HPDE6-E6E7 (cell line): ENCODE measurements at regions not wholly inside any gene's neighbourhood (a gene's known extent, or its start where the extent isn't known, plus 50 kb on each side); places are given as distances from the start of the nearest gene placed in this dataset.

Experiments used
- DNase-seq: peaks from one replicate; pipeline ENCODE4 v3.0.0; 2011; ENCODE audit warnings: missing footprints; ENCODE audit errors: extremely low spot score

DNA sequence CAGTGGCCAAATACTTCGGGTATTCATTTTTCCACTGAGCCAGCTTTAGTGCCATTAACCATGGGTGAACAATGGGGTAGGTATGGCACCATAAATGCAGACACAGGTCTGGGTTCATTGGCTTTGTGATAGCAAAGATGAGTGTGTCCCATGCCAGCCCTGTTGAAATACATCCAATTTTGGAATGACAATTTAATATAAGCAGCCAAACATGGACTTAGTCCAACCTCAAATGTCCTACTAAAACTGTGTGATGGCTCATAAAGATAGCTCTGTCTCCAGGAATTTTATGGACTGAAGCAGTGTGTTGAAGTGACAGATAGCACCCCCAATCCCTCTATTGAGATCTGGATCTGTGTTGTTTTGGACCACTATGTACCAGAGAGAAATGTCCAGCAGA, 514.9 kb downstream of the RASEF start:
- DNase-seq, result no peak

DNA sequence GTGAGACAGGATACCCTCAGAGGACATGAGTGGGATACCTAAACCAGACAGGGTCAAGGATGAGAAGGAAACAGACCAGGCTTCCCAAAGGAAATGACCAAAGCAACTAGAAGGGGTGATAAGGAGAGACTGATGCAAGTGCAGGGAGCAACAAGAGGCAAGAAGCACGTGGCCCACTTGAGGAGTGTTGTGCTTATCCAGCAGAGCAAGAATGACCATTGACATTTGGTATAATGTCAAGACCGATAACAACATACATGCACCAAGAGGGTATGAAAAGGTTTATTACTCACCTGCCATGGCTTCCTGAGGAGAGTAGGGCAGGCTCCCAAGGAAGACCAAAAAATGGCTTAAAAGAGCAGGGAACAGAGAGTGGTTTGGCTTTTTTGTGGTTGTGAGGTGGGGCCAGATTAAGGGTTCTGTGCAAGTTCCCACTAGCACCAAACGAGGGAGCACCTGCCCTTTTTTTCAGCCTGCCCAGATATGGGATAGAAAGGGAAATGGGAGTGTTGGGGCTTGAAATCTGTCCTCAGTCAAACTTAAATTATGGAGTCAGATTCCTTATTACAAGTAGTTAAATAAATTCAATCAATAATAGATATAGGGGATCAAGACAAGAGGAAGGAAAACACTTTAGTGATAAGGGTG, 513.6 kb downstream of the RASEF start:
- DNase-seq, result no peak

GRCh38 chr9:82552784-82553183, 510.2 kb downstream of the RASEF start:
- DNase-seq, result no peak

DNA sequence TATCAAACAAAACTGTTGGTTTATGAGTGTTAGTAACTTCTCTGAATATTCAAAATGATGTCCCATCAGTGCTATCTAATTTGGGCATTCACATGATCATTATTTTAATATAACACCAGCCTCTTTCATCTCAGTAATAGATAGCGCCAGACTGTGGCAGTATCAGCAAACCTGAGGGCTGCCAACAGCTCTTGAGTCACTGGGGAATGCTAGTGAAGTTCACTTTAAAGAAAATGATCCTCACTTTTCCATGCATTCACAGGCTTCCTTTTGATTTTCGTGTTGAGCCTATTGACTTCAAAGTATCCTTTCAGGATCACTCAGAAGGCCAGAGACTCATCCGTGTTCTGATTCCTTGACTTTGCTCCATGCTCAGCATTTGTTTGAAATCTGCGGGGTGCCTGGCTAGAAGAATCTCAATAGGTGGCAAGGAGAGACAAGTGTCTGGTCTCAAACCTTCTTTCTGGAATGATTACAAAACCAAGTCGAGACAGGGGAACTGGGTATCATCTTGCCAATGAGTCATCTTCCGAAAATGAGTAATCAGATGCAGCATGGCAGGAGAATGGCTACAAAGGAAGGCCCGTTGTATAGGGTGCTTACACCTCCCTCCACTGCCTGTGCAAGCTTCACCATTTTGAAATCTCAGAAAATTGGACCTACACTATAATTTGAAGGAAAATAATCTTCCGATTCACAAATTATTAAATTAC, 509.1 kb downstream of the RASEF start:
- peak; percentile 54 for DNase-seq

GRCh38 chr9:82554381-82554780, 508.6 kb downstream of the RASEF start:
- DNase-seq, result no peak

DNA sequence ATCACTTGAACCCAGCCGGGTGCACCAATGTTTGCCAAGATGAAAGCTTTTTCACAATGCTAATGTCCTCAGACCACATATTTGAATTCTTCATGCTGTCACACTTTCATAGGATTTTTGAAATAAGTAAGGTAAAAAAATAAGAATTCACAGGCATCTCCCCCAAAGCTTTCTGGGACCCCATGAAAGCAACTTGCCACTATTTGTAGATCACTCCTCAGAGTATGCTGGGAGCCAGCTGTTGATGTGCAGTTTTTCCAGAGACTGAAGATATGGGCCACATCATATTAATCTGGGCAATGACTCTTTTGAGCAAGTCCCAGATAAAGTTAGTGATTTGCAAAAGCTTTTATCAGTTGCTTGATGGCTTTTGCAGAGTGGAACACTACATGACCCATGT, 507.9 kb downstream of the RASEF start:
- DNase-seq, result no peak

DNA sequence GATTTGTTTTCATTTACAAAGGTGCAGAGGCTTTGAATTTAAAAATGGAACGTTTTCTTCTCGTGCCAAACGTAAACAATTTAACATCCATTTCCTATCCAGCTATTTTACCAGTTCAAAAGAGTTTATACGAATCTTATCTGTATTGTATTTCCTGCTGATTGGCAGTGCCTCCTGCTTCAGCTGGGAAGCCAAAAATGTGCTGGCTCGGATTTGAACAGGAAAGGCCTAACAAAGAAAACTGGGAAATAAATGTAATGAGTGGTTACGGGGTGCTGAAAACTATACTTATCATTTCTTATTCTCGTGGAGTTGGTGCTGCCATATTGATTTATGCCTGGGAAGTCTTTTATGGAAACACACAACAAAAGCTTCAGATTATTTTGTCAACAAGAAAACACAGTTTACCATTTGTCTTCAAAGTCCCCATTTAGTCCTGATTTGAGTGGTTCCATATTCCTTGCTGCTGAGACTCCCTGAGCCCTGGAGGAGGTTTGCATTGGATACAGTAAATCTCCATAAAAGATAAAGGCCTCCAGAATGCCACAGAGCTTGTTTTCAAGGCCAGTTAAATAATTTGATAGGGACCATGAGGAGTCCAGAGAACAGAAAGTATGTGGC, 507.4 kb downstream of the RASEF start:
- DNase-seq, result no peak

- DNase-seq, result no peak
Measured at GRCh38 chr9:82558346-82558745, 504.6 kb downstream of the RASEF start.

GRCh38 chr9:82558855-82559630, 503.9 kb downstream of the RASEF start:
- no peak for DNase-seq

GRCh38 chr9:82560036-82560435, 502.9 kb downstream of the RASEF start:
- DNase-seq, result no peak

DNA sequence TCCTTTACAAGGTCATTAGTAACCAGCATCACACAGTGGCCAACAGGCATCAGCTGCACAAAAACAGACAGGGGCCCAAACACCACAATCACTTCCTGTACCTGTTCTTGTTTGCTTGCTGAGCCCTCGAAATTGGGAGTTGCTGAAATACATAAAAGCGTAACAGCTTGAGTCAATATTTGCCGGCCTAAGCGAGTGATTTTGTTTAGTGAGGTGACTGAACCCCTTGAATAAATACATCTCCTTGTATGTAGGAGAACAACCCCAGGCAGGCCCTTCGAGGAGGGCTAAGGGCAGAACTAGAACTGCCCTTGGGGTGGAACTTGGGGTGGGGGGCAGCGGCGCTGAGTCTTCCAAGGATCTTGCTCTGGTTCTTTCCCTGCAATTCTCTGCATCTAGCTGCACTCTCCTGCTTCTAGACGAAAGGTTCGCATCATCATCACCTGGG, 502.5 kb downstream of the RASEF start:
- no peak for DNase-seq

DNA sequence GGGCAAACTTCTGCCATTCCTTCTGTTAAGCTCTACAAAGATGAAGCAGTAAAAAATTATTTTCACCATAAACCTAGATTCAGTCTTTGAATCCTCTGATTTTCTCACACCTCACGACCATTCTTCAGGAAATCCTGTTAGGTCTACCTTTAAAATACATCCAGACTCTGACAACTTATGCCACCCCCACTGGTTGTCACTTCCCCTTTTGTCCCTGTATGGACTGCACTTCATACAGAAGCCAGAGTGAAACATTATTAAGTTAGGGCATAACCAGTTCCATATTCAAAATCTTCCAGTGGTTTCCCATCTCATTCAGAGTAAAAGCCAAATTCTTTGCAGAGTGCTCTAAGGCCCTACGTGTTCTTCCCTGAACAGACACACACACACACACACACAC, 499.8 kb downstream of the RASEF start:
- no peak for DNase-seq

DNA sequence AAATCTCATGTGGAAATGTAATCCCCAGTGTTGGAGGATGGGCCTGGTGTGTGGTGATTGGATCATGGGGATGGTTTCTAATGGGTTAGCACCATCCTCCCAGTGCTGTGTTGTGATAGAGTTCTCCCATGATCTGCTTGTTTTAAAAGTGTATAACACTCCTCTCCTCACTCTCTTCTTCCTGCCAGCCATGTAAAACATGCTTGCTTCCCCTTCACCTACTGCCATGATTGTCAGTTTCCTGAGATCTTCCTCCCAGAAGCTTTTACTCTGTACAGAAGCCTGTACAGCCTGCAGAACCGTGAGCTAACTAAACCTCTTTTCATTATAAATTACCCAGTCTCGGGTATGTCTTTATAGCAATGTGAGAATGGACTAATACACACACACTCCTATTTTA, 499.1 kb downstream of the RASEF start:
- DNase-seq, result no peak

DNA sequence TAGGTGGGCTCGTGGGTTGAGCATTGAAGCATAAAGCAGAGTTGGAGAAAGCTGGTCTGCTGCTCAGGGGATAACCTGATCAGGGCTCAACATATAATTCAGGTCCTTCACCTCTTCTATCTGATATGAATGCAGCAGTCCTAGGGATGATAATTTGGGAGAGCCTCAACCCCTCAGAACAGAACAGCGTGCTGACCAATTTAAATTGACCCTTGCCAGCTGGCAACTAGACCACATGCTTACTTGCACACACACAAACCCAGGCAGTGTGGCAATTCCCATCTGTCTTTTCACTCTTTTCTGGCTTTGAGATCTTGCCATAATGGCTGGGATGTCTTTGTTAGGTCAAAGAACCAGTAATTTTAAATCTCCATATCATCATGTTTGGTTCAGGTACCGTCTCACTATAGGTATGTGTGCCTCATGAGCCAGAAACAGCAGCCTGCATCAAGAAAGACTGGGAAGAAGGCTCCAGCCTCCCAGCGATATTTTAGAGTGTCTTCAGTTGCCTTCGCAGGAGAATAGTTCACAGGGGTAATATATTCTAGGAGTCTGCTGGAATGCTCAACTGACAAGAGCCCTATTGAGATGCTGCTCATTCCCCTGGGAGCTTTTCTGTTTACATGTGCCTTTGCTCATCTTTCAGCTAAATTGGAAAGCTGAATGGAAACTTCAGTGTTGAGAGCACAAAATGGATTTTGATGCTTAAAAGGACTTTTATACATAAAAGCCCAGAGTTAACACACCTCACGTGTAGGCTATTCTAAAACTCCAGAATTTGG, 497.6 kb downstream of the RASEF start:
- DNase-seq, result no peak

DNA sequence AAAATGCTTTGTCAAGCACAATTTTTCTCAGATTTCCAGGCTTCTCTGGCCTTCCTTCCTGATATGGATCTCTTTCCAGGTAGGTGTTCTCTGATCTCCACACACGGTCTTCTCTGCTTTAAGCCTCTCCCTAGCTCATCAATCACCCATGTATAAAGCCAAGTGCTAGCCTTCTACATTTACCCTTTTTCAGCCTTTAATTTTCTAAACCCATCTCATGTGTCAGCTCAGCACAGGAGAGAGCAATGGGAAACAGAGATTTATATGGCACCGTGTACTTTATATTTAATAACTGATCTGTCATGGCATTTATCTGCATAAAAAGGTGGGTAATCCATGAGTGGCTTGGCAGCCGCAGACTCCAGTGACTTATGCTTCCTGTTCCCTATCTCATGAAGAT, 495.0 kb downstream of the RASEF start:
- DNase-seq, result no peak

DNA sequence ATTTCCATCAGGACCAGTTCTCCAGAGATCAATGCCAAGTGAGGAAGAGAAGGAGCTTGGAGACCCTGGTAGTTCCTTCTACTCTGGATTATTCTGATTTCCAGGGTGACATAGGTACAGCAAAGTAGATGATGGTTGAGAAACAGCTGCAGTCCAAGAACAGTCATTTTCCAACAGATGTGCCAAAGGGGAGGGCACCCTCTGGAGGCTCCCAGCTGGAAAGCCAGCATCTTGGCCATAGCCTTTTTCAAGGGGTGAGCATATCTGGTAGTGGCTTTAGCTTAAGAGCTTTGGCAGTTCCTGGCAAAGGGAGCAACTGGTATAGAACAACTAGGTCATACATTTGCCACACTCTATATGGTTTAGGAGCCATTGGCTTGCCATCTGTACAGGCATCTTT, 492.7 kb downstream of the RASEF start:
- DNase-seq, result no peak

- no peak for DNase-seq
Measured at GRCh38 chr9:82571540-82571939, 491.4 kb downstream of the RASEF start.

DNA sequence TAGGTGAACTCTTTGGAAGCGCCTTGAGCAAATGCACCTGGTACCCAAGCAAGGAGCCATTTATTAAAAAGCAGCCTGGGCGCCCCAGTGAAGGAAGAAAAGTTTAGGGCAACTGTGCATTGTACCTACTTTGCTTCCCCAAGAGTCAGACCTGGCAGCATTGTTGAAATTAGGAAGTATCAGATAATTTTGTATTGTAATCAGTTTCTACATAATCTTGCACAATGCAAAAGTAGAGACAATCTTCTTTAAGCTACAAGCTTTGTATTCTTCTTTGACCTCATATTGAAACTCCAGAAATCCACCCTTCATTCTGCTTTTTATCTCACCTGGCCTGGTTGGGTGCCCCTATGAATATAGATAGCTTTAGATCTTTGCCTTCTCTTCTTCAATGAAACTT, 490.8 kb downstream of the RASEF start:
- no peak for DNase-seq

DNA sequence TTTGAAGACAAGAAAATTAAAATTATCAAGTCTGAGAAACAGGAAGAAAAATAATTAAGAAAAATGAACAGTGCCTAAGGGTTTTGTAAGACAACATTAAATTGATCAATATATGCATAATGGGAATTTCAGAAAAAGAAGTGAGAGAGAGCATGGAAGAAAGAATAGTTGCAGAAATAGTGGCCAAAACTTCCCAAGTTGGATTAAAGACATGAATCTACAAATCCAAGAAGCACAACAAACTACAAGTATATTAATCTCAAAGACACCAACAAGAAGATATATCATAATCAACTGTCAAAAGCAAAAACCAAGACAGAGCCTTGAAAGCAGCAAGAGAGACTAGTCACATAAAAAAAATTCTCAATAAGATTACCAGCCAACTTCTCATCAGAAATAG, 488.0 kb downstream of the RASEF start:
- DNase-seq, result no peak

- DNase-seq, result no peak
Measured at GRCh38 chr9:82580921-82581320, 482.0 kb downstream of the RASEF start.

GRCh38 chr9:82581516-82581915, 481.4 kb downstream of the RASEF start:
- no peak for DNase-seq

GRCh38 chr9:82581935-82582334, 481.0 kb downstream of the RASEF start:
- no peak for DNase-seq
